MCF 10A (cell line): ENCODE measurements at regions not wholly inside any gene's neighbourhood (a gene's known extent, or its start where the extent isn't known, plus 50 kb on each side); places are given as distances from the start of the nearest gene placed in this dataset.

ENCODE experiments used
- BruUV-seq: library from RNA; stranded (reverse); fragments of 400-500 nt; replicated peaks from 2 replicates; lab custom pipeline; 2021; lab: Mats Ljungman, UMichigan
- CTCF ChIA-PET: fragments of 300-600 bp; sonication (Branson Sonifier 250); formaldehyde crosslinking; extraction: SDS; loops from one replicate; lab custom pipeline; 2021; ENCODE audit warnings: antibody characterized with exemption, inconsistent platforms; lab: Yijun Ruan, JAX
- POLR2A ChIA-PET: fragments of 300-600, 350-650 bp; sonication (Branson Sonifier 250); formaldehyde crosslinking; extraction: SDS; loops from one replicate; lab custom pipeline; 2020; ENCODE audit warnings: antibody characterized with exemption, inconsistent platforms; lab: Yijun Ruan, JAX
- DNase-seq: peaks from one replicate; pipeline ENCODE4 v3.0.0-alpha.2; 2018; ENCODE audit not compliant: unreplicated experiment
- H3K27ac Mint-ChIP-seq: one replicate; pipeline ENCODE4 v1.8.0; 2022; ENCODE audit warnings: mild to moderate bottlenecking, low read depth, mixed read lengths; ENCODE audit not compliant: unreplicated experiment
- H3K27me3 Mint-ChIP-seq: one replicate; pipeline ENCODE4 v1.8.0; 2022; ENCODE audit warnings: mixed read lengths; ENCODE audit not compliant: insufficient read depth, unreplicated experiment
- H3K36me3 Mint-ChIP-seq: one replicate; pipeline ENCODE4 v1.8.0; 2022; ENCODE audit warnings: mild to moderate bottlenecking, moderate library complexity, mixed read lengths; ENCODE audit not compliant: insufficient read depth, unreplicated experiment
- H3K4me1 Mint-ChIP-seq: one replicate; pipeline ENCODE4 v1.8.0; 2022; ENCODE audit warnings: mixed read lengths; ENCODE audit not compliant: insufficient read depth, unreplicated experiment
- H3K4me3 Mint-ChIP-seq: one replicate; pipeline ENCODE4 v1.8.0; 2022; ENCODE audit warnings: mild to moderate bottlenecking, moderate library complexity, mixed read lengths; ENCODE audit not compliant: unreplicated experiment
- H3K9me3 Mint-ChIP-seq: one replicate; pipeline ENCODE4 v1.8.0; 2022; ENCODE audit warnings: mixed read lengths; ENCODE audit not compliant: unreplicated experiment
- CTCF ChIP-seq: fragments of 200-600 bp; IDR thresholded peaks from one replicate; pipeline ENCODE4 v1.8.0; 2022; ENCODE audit warnings: antibody characterized with exemption, mild to moderate bottlenecking; ENCODE audit not compliant: unreplicated experiment
- intact Hi-C: fragments of 100-400 bp; cut with micrococcal nuclease; formaldehyde crosslinking; loops from 2 replicates; pipeline ENCODE4 v1.14.1; 2022

GRCh38 chr7:70952311-70952710, 179.6 kb upstream of the GALNT17 start:
- no peaks in the 10 kb centered on the region for H3K4me1 Mint-ChIP-seq
- no peaks in the 10 kb centered on the region for H3K27me3 Mint-ChIP-seq
- intact Hi-C loops, result no loop called here
- no peak for TF ChIP-seq CTCF
- CTCF ChIA-PET, result interaction anchor here (0.6 kb wide), 1 partner anchor 38 kb away, joined by 3 read pairs; no protein-coding TSS in a partner anchor
- DNase-seq, result no peak
- POLR2A ChIA-PET, result no interaction called here
- no peak overlapping the region for H3K4me3 Mint-ChIP-seq
- BruUV-seq, result no TSS peak
- H3K36me3 Mint-ChIP-seq, result no peaks in the 10 kb centered on the region
- H3K9me3 Mint-ChIP-seq, result peaks cover 51% of the 10 kb centered on the region
- H3K27ac Mint-ChIP-seq, result no peak overlapping the region

- H3K4me1 Mint-ChIP-seq, result no peaks in the 10 kb centered on the region
- H3K9me3 Mint-ChIP-seq, result peaks cover 47% of the 10 kb centered on the region
- BruUV-seq, result no TSS peak
- H3K27ac Mint-ChIP-seq, result no peak overlapping the region
- H3K4me3 Mint-ChIP-seq, result no peak overlapping the region
- intact Hi-C loops, result no loop called here
- H3K27me3 Mint-ChIP-seq, result no peaks in the 10 kb centered on the region
- CTCF ChIA-PET, result no interaction called here
- no peaks in the 10 kb centered on the region for H3K36me3 Mint-ChIP-seq
- POLR2A ChIA-PET, result no interaction called here
- TF ChIP-seq CTCF, result no peak
- DNase-seq, result no peak
Observed at GRCh38 chr7:70953331-70953741, 178.6 kb upstream of the GALNT17 start.

GRCh38 chr7:70953796-70954195, 178.1 kb upstream of the GALNT17 start:
- Mint-ChIP-seq H3K27me3 (no peaks in the 10 kb centered on the region), H3K4me3 (no peak overlapping the region), H3K4me1 (no peaks in the 10 kb centered on the region), H3K9me3 (peaks cover 44% of the 10 kb centered on the region), H3K27ac (no peak overlapping the region), H3K36me3 (no peaks in the 10 kb centered on the region)
- intact Hi-C loops, result no loop called here
- BruUV-seq, result no TSS peak
- no peak for DNase-seq
- POLR2A ChIA-PET, result no interaction called here
- TF ChIP-seq CTCF, result no peak
- CTCF ChIA-PET, result no interaction called here

- Mint-ChIP-seq H3K36me3 (no peaks in the 10 kb centered on the region), H3K4me1 (no peaks in the 10 kb centered on the region), H3K27ac (no peak overlapping the region), H3K9me3 (peaks cover 32% of the 10 kb centered on the region), H3K27me3 (no peaks in the 10 kb centered on the region), H3K4me3 (no peak overlapping the region)
- no TSS peak for BruUV-seq
- no peak for DNase-seq
- POLR2A ChIA-PET, result no interaction called here
- TF ChIP-seq CTCF, result no peak
- intact Hi-C loops, result loop anchor here (1.0 kb wide), 1 partner anchor 11 kb away; no protein-coding TSS in a partner anchor
- CTCF ChIA-PET, result no interaction called here
Observed at GRCh38 chr7:70972693-70973092, 159.3 kb upstream of the GALNT17 start.
